GM12878 (cell line): ENCODE measurements at regions not wholly inside any gene's neighbourhood (a gene's known extent, or its start where the extent isn't known, plus 50 kb on each side); places are given as distances from the start of the nearest gene placed in this dataset.

Experiments used
- EGR1 ChIP-seq, 2 experiments: IDR thresholded peaks; 1 replicate in 1 of 2; 2 replicates in 1 of 2; pipeline ENCODE4 v1.6.1; 2011 to 2012; ENCODE audit warnings: low read depth in 2 of 2, low read length in 2 of 2, borderline replicate concordance in 1 of 2, mild to moderate bottlenecking in 1 of 2, moderate library complexity in 1 of 2
- POLR2AphosphoS5 ChIP-seq: IDR thresholded peaks from 2 replicates; pipeline ENCODE4 v1.6.1; 2011; ENCODE audit warnings: mild to moderate bottlenecking, low read length, inconsistent platforms
- SIX5 ChIP-seq: IDR thresholded peaks from 2 replicates; pipeline ENCODE4 v1.6.1; 2011; ENCODE audit warnings: mild to moderate bottlenecking, low read depth, low read length, moderate library complexity; ENCODE audit not compliant: severe bottlenecking
- TAF1 ChIP-seq: IDR thresholded peaks from 2 replicates; pipeline ENCODE4 v1.6.1; 2011; ENCODE audit warnings: mild to moderate bottlenecking, low read depth, low read length, borderline replicate concordance
- YBX1 ChIP-seq: fragments of 450-650 bp; IDR thresholded peaks from 2 replicates; pipeline ENCODE4 v1.6.1; 2016; ENCODE audit warnings: antibody characterized with exemption
- TF ChIP-seq, protein P1 (sequence below), 3 experiments: IDR thresholded peaks in 2 of 3; conservative IDR thresholded peaks in 1 of 3; 2 replicates each; pipeline ENCODE4 v1.5.1; 2011; ENCODE audit warnings: low read depth in 3 of 3, low read length in 3 of 3, mild to moderate bottlenecking in 3 of 3, control low read depth in 2 of 3, moderate library complexity in 2 of 3, inconsistent platforms in 1 of 3, mixed read lengths in 1 of 3; ENCODE audit not compliant: control insufficient read depth in 2 of 3, insufficient read depth in 1 of 3; ENCODE audit errors: extremely low read depth in 1 of 3

GRCh38 chr5:103890313-103890712 is 327.7 kb upstream of the NUDT12 start:
- TF ChIP-seq EGR1 (IDR thresholded peaks at IDR 0.05; ENCODE audit: borderline replicate concordance in 1 of 2, low read depth in 2 of 2, low read length in 2 of 2) = no peak
- TF ChIP-seq TAF1 = no peak
- no peak for TF ChIP-seq SIX5
- TF ChIP-seq YBX1 = no peak
- no peak for TF ChIP-seq POLR2AphosphoS5
- TF ChIP-seq, protein P1, sequence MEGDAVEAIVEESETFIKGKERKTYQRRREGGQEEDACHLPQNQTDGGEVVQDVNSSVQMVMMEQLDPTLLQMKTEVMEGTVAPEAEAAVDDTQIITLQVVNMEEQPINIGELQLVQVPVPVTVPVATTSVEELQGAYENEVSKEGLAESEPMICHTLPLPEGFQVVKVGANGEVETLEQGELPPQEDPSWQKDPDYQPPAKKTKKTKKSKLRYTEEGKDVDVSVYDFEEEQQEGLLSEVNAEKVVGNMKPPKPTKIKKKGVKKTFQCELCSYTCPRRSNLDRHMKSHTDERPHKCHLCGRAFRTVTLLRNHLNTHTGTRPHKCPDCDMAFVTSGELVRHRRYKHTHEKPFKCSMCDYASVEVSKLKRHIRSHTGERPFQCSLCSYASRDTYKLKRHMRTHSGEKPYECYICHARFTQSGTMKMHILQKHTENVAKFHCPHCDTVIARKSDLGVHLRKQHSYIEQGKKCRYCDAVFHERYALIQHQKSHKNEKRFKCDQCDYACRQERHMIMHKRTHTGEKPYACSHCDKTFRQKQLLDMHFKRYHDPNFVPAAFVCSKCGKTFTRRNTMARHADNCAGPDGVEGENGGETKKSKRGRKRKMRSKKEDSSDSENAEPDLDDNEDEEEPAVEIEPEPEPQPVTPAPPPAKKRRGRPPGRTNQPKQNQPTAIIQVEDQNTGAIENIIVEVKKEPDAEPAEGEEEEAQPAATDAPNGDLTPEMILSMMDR (IDR thresholded peaks at IDR 0.05 in 2 of 3, conservative IDR thresholded peaks at IDR 0.05 in 1 of 3; ENCODE audit: control insufficient read depth in 2 of 3, extremely low read depth in 1 of 3, insufficient read depth in 1 of 3, low read depth in 3 of 3, low read length in 3 of 3) = no peak
